Coronary artery (tissue), 2 donors: ENCODE measurements at regions not wholly inside any gene's neighbourhood (a gene's known extent, or its start where the extent isn't known, plus 50 kb on each side); places are given as distances from the start of the nearest gene placed in this dataset.

Source experiments
- DNase-seq: peaks from one replicate; pipeline ENCODE4 v3.0.0-alpha.2; 2017; ENCODE audit warnings: low spot score
- H3K27ac ChIP-seq, 2 donors: fragments of 200-600 bp; sonication (generic); one replicate each; pipeline ENCODE4 v1.5.1; 2016 to 2019
- H3K4me3 ChIP-seq: fragments of 200-600 bp; sonication (generic); 2 replicates; pipeline ENCODE4 v1.5.1; 2016; ENCODE audit warnings: mild to moderate bottlenecking, moderate library complexity
- CTCF ChIP-seq: fragments of 200-600 bp; sonication (generic); IDR thresholded peaks from one replicate; pipeline ENCODE4 v1.5.1; 2019; ENCODE audit warnings: antibody characterized with exemption

- Histone ChIP-seq H3K4me3 (no peak overlapping the region), H3K27ac (no peak overlapping the region)
- no peak for TF ChIP-seq CTCF
- DNase-seq = no peak
Observed at GRCh38 chr6:154605178-154605881, 94.8 kb upstream of the CNKSR3 start.

- Histone ChIP-seq H3K4me3 (no peak overlapping the region), H3K27ac (no peak overlapping the region)
- no peak for TF ChIP-seq CTCF
- DNase-seq = no peak
Observed at GRCh38 chr6:154605882-154606370, 95.4 kb upstream of the CNKSR3 start.

- Histone ChIP-seq H3K4me3 (no peak overlapping the region), H3K27ac (no peak overlapping the region)
- no peak for DNase-seq
- TF ChIP-seq CTCF = no peak
Observed at GRCh38 chr6:154606457-154606856, 96.0 kb upstream of the CNKSR3 start.

- no peak for TF ChIP-seq CTCF
- no peak for DNase-seq
- H3K27ac ChIP-seq = no peak overlapping the region
- H3K4me3 ChIP-seq = no peak overlapping the region
Observed at GRCh38 chr6:154606860-154607259, 96.4 kb upstream of the CNKSR3 start.

GRCh38 chr6:154611241-154611640, 100.8 kb upstream of the CNKSR3 start:
- TF ChIP-seq CTCF = no peak
- no peak overlapping the region for H3K4me3 ChIP-seq

GRCh38 chr6:154611847-154612246, 101.4 kb upstream of the CNKSR3 start:
- no peak overlapping the region for H3K27ac ChIP-seq
- no peak for DNase-seq
- H3K4me3 ChIP-seq = no peak overlapping the region
- no peak for TF ChIP-seq CTCF

More at GRCh38 chr6:154611241-154611640, 100.8 kb upstream of the CNKSR3 start:
- no peak overlapping the region for H3K27ac ChIP-seq
- DNase-seq = no peak

GRCh38 chr6:154613137-154613676, 102.7 kb upstream of the CNKSR3 start:
- H3K27ac ChIP-seq = no peak overlapping the region
- DNase-seq = no peak
- H3K4me3 ChIP-seq = no peak overlapping the region

More at GRCh38 chr6:154613137-154613676, 102.7 kb upstream of the CNKSR3 start:
- TF ChIP-seq CTCF = no peak
